ENCODE measurements at regions not wholly inside any gene's neighbourhood (a gene's known extent, or its start where the extent isn't known, plus 50 kb on each side); places are given as distances from the start of the nearest gene placed in this dataset.

DNA sequence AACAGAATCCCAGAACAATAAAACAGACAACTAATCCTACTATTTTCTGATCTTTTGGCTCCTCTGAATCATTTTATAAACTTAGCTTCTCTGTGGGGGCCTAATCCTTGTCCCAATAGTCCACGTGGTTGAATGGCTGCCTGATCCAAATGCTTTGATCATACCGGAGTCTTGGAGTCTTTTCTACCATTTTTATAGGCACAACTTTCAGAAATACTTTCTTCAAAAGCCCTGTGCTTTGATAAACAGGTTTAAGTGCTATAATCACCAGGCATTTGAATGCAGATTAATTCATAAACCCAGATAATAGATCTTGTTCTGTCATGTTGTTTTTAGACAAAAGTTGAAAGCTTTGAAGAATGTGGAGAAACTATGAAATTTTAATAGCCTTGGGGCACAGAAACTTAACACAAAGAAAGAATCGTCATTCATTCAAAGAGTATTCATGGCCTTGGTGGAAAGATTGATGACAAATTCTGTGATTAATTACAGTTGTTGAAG lies 163.7 kb downstream of the AHR start:
- Histone ChIP-seq H3K4me3 (replicated peaks in 1 of 2; ENCODE audit: low read depth in 1 of 2, low read length in 2 of 2) (no peak overlapping the region), H3K79me2 (ENCODE audit: insufficient read depth, low read length) (no peaks in the 10 kb centered on the region), H3K9me3 (ENCODE audit: control insufficient read depth in 1 of 2, insufficient read depth in 1 of 2, low read depth in 1 of 2, low read length in 2 of 2) (no peaks in the 10 kb centered on the region), H3K4me1 (ENCODE audit: control insufficient read depth in 1 of 2, insufficient read depth in 2 of 2, low read length in 2 of 2) (peaks cover 2 to 5% of the 10 kb centered on the region in 2 experiments; a peak in 2 of 4 replicates), H3K4me2 (ENCODE audit: low read length) (no peak overlapping the region), H3K9me2 (ENCODE audit: insufficient read depth) (no peaks in the 10 kb centered on the region), H3K9ac (ENCODE audit: low read length) (no peak overlapping the region), H3K36me3 (ENCODE audit: control insufficient read depth in 1 of 2, insufficient read depth in 2 of 2, low read length in 2 of 2) (no peaks in the 10 kb centered on the region), H3K27me3 (ENCODE audit: insufficient read depth, low read length) (no peaks in the 10 kb centered on the region), H2AFZ (ENCODE audit: low read depth, low read length, poor library complexity, severe bottlenecking) (peak overlapping the region; percentile 11), H4K20me1 (ENCODE audit: insufficient read depth) (no peaks in the 10 kb centered on the region), H3K27ac (ENCODE audit: low read depth, low read length) (no peak overlapping the region)
- peak; percentile 7 for DNase-seq (ENCODE audit: low read depth, low spot score)
- ChIA-PET CTCF (no interaction called here), POLR2A (no interaction called here), RAD21 (ENCODE audit: low non-redundant PET in 1 of 2, low total read pairs in 2 of 2, uncharacterized antibody in 2 of 2, unreplicated experiment in 2 of 2) (no interaction called here)
- TF ChIP-seq, protein P1, sequence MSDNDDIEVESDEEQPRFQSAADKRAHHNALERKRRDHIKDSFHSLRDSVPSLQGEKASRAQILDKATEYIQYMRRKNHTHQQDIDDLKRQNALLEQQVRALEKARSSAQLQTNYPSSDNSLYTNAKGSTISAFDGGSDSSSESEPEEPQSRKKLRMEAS (IDR thresholded peaks at IDR 0.05), result peak; percentile 34; the same call in 1 of the 2 replicates
- 0 out of 2 replicates have a peak, but pooled peaks have one; percentile 6 for TF ChIP-seq FOSL1 (IDR thresholded peaks at IDR 0.05; ENCODE audit: low read depth)
- no peak for TF ChIP-seq EGR1 (IDR thresholded peaks at IDR 0.05; ENCODE audit: low read depth)
- TF ChIP-seq TCF7L2 (IDR thresholded peaks at IDR 0.05; ENCODE audit: borderline replicate concordance, extremely low read depth, insufficient read depth, insufficient read length), result peak; percentile 92
- no peak for TF ChIP-seq ELF1 (IDR thresholded peaks at IDR 0.05; ENCODE audit: borderline replicate concordance, low read depth)
- TF ChIP-seq SP1 (IDR thresholded peaks at IDR 0.05; ENCODE audit: low read depth), result peak; percentile 34; the same call in 1 of the 2 replicates
- TF ChIP-seq REST (IDR thresholded peaks at IDR 0.05; ENCODE audit: low read depth), result no peak
- TF ChIP-seq CEBPB (IDR thresholded peaks at IDR 0.05; ENCODE audit: low read depth), result peak; percentile 22; the same call in 1 of the 2 replicates
- peak; percentile 45 for TF ChIP-seq JUND (IDR thresholded peaks at IDR 0.05)
- BruUV-seq (replicated peaks), result no TSS peak
- peak; percentile 25; the same call in 1 of the 2 replicates for ATAC-seq
- intact Hi-C loops (cut with micrococcal nuclease), result no loop called here
